ENCODE measurements at regions not wholly inside any gene's neighbourhood (a gene's known extent, or its start where the extent isn't known, plus 50 kb on each side); places are given as distances from the start of the nearest gene placed in this dataset.

DNA sequence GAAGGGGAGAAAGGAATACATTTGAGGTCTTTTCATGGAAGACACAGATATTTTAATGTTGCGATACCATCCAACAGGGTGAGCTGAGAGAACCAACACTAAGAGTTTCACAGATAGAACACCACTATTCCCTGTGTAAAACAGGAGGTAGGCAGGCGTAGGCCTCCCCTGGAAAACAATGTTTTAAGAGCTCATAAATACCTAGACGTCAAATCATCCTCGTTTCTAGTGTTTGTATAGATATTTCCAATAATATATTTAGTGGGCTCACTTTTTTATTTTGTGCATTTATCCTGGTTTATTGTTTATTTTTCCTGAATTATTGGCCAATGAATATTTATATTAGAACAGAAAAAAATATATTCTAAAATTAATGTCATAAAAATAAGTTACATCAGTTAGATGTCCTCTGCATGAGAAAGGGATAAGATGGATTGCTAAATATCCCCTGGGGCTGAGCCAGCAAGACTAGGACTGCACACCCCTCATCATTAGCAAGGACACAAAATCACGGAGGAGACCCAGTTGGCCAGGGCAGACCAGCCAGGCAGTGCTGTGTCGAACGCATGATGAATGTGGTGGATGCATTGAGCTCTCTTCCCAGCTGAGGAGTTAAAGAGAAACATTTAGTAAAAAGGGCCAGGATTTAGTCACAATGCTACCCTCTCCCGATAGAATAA, 380.5 kb downstream of the C6orf118 start:
- WGBS (ENCODE audit: low lambda C conversion rate, missing lambda C conversion rate) = 78% methylated on average over 8 of the region's 8 CpGs
- H3K36me3 ChIP-seq (replicated peaks; ENCODE audit: insufficient read depth, low read depth) = no peaks in the 10 kb centered on the region
- H3K79me2 ChIP-seq = no peaks in the 10 kb centered on the region
- TF ChIP-seq EZH2phosphoT487 (IDR thresholded peaks at IDR 0.05; ENCODE audit: low read depth, severe bottlenecking, unreplicated experiment) (no peak), EZH2 (IDR thresholded peaks at IDR 0.05; ENCODE audit: borderline replicate concordance) (no peak)
- TF ChIP-seq, protein P1, sequence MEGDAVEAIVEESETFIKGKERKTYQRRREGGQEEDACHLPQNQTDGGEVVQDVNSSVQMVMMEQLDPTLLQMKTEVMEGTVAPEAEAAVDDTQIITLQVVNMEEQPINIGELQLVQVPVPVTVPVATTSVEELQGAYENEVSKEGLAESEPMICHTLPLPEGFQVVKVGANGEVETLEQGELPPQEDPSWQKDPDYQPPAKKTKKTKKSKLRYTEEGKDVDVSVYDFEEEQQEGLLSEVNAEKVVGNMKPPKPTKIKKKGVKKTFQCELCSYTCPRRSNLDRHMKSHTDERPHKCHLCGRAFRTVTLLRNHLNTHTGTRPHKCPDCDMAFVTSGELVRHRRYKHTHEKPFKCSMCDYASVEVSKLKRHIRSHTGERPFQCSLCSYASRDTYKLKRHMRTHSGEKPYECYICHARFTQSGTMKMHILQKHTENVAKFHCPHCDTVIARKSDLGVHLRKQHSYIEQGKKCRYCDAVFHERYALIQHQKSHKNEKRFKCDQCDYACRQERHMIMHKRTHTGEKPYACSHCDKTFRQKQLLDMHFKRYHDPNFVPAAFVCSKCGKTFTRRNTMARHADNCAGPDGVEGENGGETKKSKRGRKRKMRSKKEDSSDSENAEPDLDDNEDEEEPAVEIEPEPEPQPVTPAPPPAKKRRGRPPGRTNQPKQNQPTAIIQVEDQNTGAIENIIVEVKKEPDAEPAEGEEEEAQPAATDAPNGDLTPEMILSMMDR (IDR thresholded peaks at IDR 0.05; ENCODE audit: poor library complexity) = no peak
- no peaks in the 10 kb centered on the region for H3K4me1 ChIP-seq (ENCODE audit: insufficient read depth)
- H4K20me1 ChIP-seq (ENCODE audit: insufficient read depth, poor library complexity, severe bottlenecking) = no peaks in the 10 kb centered on the region
- no peak overlapping the region for H3K4me2 ChIP-seq
- no peak for DNase-seq (ENCODE audit: low spot score)
- no peak overlapping the region for H3K4me3 ChIP-seq
- H3K9me2 ChIP-seq (replicated peaks; ENCODE audit: insufficient read depth) = no peaks in the 10 kb centered on the region
- H3K27me3 ChIP-seq = no peaks in the 10 kb centered on the region
- H2AFZ ChIP-seq = no peak overlapping the region
- H3K27ac ChIP-seq = no peak overlapping the region
- H3K9me3 ChIP-seq (ENCODE audit: low read depth) = no peaks in the 10 kb centered on the region

DNA sequence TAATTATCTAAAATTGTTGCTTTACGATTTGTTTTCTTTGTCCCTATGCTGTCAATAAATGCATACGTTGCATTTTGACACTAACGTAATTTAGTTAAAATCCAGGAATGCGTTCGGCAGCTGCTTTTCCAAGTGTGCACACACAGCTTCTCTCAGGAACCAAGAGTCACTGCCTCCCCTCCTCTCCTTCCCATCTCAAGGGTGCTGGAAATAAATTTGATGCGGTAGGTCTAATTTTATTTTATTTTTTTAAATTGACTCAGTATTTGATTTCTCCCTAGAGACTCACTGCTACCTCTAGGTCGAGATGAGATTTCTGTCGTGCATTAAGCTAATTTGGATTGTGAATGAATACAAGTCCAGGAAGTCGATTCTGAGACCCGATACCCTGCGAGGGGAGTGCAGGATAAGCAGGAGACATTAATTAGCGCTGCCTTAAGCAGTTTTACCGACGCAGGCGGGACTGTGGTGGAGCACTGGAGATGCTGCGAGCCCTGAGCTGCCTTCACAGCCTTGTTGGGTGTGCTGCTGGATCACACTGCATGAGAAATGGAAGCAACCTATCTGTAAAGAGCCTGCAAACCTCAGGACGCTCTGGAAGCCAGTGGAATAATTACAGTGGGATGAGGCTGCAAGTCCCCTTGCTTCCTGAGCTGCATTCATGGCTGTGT, 381.2 kb downstream of the C6orf118 start:
- H3K4me3 ChIP-seq = no peak overlapping the region
- no peaks in the 10 kb centered on the region for H4K20me1 ChIP-seq (ENCODE audit: insufficient read depth, poor library complexity, severe bottlenecking)
- no peaks in the 10 kb centered on the region for H3K36me3 ChIP-seq (replicated peaks; ENCODE audit: insufficient read depth, low read depth)
- no peak overlapping the region for H2AFZ ChIP-seq
- WGBS (ENCODE audit: low lambda C conversion rate, missing lambda C conversion rate) = 76% methylated on average over 17 of the region's 17 CpGs
- no peak for DNase-seq (ENCODE audit: low spot score)
- no peaks in the 10 kb centered on the region for H3K4me1 ChIP-seq (ENCODE audit: insufficient read depth)
- H3K9me2 ChIP-seq (replicated peaks; ENCODE audit: insufficient read depth) = no peaks in the 10 kb centered on the region
- H3K9me3 ChIP-seq (ENCODE audit: low read depth) = no peaks in the 10 kb centered on the region
- no peaks in the 10 kb centered on the region for H3K27me3 ChIP-seq
- TF ChIP-seq, protein P1 (IDR thresholded peaks at IDR 0.05; ENCODE audit: poor library complexity) = no peak
- no peak for TF ChIP-seq EZH2 (IDR thresholded peaks at IDR 0.05; ENCODE audit: borderline replicate concordance)
- no peak for TF ChIP-seq EZH2phosphoT487 (IDR thresholded peaks at IDR 0.05; ENCODE audit: low read depth, severe bottlenecking, unreplicated experiment)
- no peaks in the 10 kb centered on the region for H3K79me2 ChIP-seq
- no peak overlapping the region for H3K27ac ChIP-seq
- H3K4me2 ChIP-seq = peak overlapping the region; percentile 44

DNA sequence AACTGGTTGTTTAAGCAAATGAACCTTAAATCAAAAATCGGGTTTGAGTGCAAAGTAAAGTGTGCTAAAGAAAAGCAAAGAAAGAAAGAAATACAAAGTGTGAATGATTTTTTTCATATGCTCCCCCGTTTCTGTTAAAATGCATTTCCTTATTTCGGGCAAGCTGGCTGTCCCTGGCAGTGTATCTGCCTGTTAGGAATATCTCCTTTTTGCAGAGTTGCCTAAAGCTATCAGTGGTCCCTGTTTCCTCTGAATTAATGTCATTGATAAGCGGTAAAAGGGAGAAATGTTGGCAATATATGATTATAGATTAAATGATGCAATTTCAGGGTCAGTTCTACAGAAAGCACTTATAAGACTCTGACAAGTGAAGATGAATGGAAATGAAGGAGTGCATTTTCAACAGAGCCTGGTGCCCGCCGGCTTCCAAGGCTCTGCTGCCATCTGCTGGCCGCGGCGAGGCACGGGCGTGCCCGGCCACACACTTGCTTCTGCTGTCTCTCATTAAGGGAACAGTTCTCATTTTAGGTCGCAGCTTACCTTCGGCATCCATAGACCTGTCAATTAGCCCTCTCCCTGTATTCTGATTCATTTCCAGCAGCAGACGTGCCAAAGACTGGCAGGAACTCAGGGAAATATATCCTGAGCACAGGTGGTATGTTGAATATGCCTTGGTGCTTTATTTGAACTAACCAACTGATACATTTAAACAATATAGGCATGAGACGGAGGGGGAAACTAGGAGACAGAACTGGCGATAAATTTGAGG, 381.9 kb downstream of the C6orf118 start:
- TF ChIP-seq EZH2phosphoT487 (IDR thresholded peaks at IDR 0.05; ENCODE audit: low read depth, severe bottlenecking, unreplicated experiment) (no peak), EZH2 (IDR thresholded peaks at IDR 0.05; ENCODE audit: borderline replicate concordance) (no peak)
- TF ChIP-seq, protein P1 (IDR thresholded peaks at IDR 0.05; ENCODE audit: poor library complexity) = peak; percentile 98
- Histone ChIP-seq H3K36me3 (replicated peaks; ENCODE audit: insufficient read depth, low read depth) (no peaks in the 10 kb centered on the region), H3K27ac (no peak overlapping the region), H2AFZ (no peak overlapping the region), H3K79me2 (no peaks in the 10 kb centered on the region), H3K4me1 (ENCODE audit: insufficient read depth) (no peaks in the 10 kb centered on the region), H3K4me2 (peak overlapping the region; percentile 44), H3K9me3 (ENCODE audit: low read depth) (no peaks in the 10 kb centered on the region), H4K20me1 (ENCODE audit: insufficient read depth, poor library complexity, severe bottlenecking) (no peaks in the 10 kb centered on the region), H3K4me3 (no peak overlapping the region), H3K9me2 (replicated peaks; ENCODE audit: insufficient read depth) (no peaks in the 10 kb centered on the region), H3K27me3 (no peaks in the 10 kb centered on the region)
- peak; percentile 81 for DNase-seq (ENCODE audit: low spot score)
- 21% methylated on average over 17 of the region's 17 CpGs for WGBS (ENCODE audit: low lambda C conversion rate, missing lambda C conversion rate)
